Central memory CD8-positive, alpha-beta T cell (primary cell): ENCODE measurements at regions not wholly inside any gene's neighbourhood (a gene's known extent, or its start where the extent isn't known, plus 50 kb on each side); places are given as distances from the start of the nearest gene placed in this dataset.

Experiments used
- ATAC-seq: fragments of 150-1000 bp; cut with Tn5 transposase; replicated peaks from 2 replicates; pipeline ENCODE4 v1.10.0; 2022; ENCODE audit warnings: mild to moderate bottlenecking, moderate FRiP score, moderate number of reproducible peaks; ENCODE audit not compliant: poor library complexity, severe bottlenecking; ENCODE audit errors: extremely low read depth
- DNase-seq, 2 donors: peaks; one replicate each; pipeline ENCODE4 v3.0.0; 2021; ENCODE audit warnings: low spot score in 2 of 2
- H3K27ac Mint-ChIP-seq: one replicate; pipeline ENCODE4 v1.8.0; 2022; ENCODE audit warnings: low read depth, mild to moderate bottlenecking, moderate library complexity, mixed read lengths
- H3K27me3 Mint-ChIP-seq: one replicate; pipeline ENCODE4 v1.8.0; 2022; ENCODE audit warnings: mixed read lengths
- H3K36me3 Mint-ChIP-seq: one replicate; pipeline ENCODE4 v1.8.0; 2022; ENCODE audit warnings: mild to moderate bottlenecking, moderate library complexity, mixed read lengths; ENCODE audit not compliant: insufficient read depth
- H3K4me1 Mint-ChIP-seq: one replicate; pipeline ENCODE4 v1.8.0; 2022; ENCODE audit warnings: mixed read lengths
- H3K4me3 Mint-ChIP-seq: one replicate; pipeline ENCODE4 v1.8.0; 2022; ENCODE audit warnings: mild to moderate bottlenecking, moderate library complexity, mixed read lengths
- H3K9me3 Mint-ChIP-seq: one replicate; pipeline ENCODE4 v1.8.0; 2022; ENCODE audit warnings: mixed read lengths

- DNase-seq (no peak), ATAC-seq (no peak)
- H3K4me3 Mint-ChIP-seq: no peak overlapping the region
- no peaks in the 10 kb centered on the region for H3K27me3 Mint-ChIP-seq
- peaks cover 6% of the 10 kb centered on the region for H3K9me3 Mint-ChIP-seq
- no peaks in the 10 kb centered on the region for H3K36me3 Mint-ChIP-seq
- H3K27ac Mint-ChIP-seq: no peak overlapping the region
- no peaks in the 10 kb centered on the region for H3K4me1 Mint-ChIP-seq
Observed at GRCh38 chr7:125670926-125671572, 741.4 kb upstream of the POT1 start.

- ATAC-seq: no peak
- H3K36me3 Mint-ChIP-seq: no peaks in the 10 kb centered on the region
- no peak for DNase-seq
- no peak overlapping the region for H3K27ac Mint-ChIP-seq
- H3K4me1 Mint-ChIP-seq: no peaks in the 10 kb centered on the region
- no peak overlapping the region for H3K4me3 Mint-ChIP-seq
- no peaks in the 10 kb centered on the region for H3K27me3 Mint-ChIP-seq
- H3K9me3 Mint-ChIP-seq: peaks cover 9% of the 10 kb centered on the region
Observed at GRCh38 chr7:125668321-125668993, 738.8 kb upstream of the POT1 start.

GRCh38 chr7:125664625-125665024 lies 735.0 kb upstream of the POT1 start:
- no peaks in the 10 kb centered on the region for H3K27me3 Mint-ChIP-seq
- no peaks in the 10 kb centered on the region for H3K36me3 Mint-ChIP-seq
- no peaks in the 10 kb centered on the region for H3K4me1 Mint-ChIP-seq
- H3K27ac Mint-ChIP-seq: no peak overlapping the region
- H3K9me3 Mint-ChIP-seq: peaks cover 19% of the 10 kb centered on the region
- DNase-seq: no peak
- no peak for ATAC-seq
- no peak overlapping the region for H3K4me3 Mint-ChIP-seq

- DNase-seq: no peak
- Mint-ChIP-seq H3K27ac (no peak overlapping the region), H3K9me3 (peaks cover 19% of the 10 kb centered on the region), H3K4me1 (no peaks in the 10 kb centered on the region), H3K27me3 (no peaks in the 10 kb centered on the region), H3K4me3 (no peak overlapping the region), H3K36me3 (no peaks in the 10 kb centered on the region)
- no peak for ATAC-seq
Observed at GRCh38 chr7:125663961-125664360, 734.3 kb upstream of the POT1 start.

GRCh38 chr7:125661677-125662076 lies 732.1 kb upstream of the POT1 start:
- ATAC-seq (no peak), DNase-seq (no peak)
- peaks cover 20% of the 10 kb centered on the region for H3K9me3 Mint-ChIP-seq
- no peak overlapping the region for H3K27ac Mint-ChIP-seq
- no peak overlapping the region for H3K4me3 Mint-ChIP-seq
- H3K27me3 Mint-ChIP-seq: no peaks in the 10 kb centered on the region
- no peaks in the 10 kb centered on the region for H3K36me3 Mint-ChIP-seq
- H3K4me1 Mint-ChIP-seq: no peaks in the 10 kb centered on the region

GRCh38 chr7:125661006-125661405 lies 731.4 kb upstream of the POT1 start:
- H3K4me3 Mint-ChIP-seq: no peak overlapping the region
- no peak for ATAC-seq
- H3K9me3 Mint-ChIP-seq: peaks cover 20% of the 10 kb centered on the region
- no peaks in the 10 kb centered on the region for H3K36me3 Mint-ChIP-seq
- no peaks in the 10 kb centered on the region for H3K4me1 Mint-ChIP-seq
- H3K27me3 Mint-ChIP-seq: no peaks in the 10 kb centered on the region
- no peak for DNase-seq
- no peak overlapping the region for H3K27ac Mint-ChIP-seq

GRCh38 chr7:125654076-125654475 lies 724.5 kb upstream of the POT1 start:
- no peaks in the 10 kb centered on the region for H3K27me3 Mint-ChIP-seq
- DNase-seq (no peak), ATAC-seq (no peak)
- H3K9me3 Mint-ChIP-seq: peaks cover 19% of the 10 kb centered on the region
- no peaks in the 10 kb centered on the region for H3K36me3 Mint-ChIP-seq
- no peak overlapping the region for H3K27ac Mint-ChIP-seq
- H3K4me1 Mint-ChIP-seq: no peaks in the 10 kb centered on the region
- no peak overlapping the region for H3K4me3 Mint-ChIP-seq

- H3K4me1 Mint-ChIP-seq: no peaks in the 10 kb centered on the region
- H3K27me3 Mint-ChIP-seq: no peaks in the 10 kb centered on the region
- ATAC-seq: no peak
- H3K36me3 Mint-ChIP-seq: no peaks in the 10 kb centered on the region
- H3K27ac Mint-ChIP-seq: no peak overlapping the region
- H3K4me3 Mint-ChIP-seq: no peak overlapping the region
- no peak for DNase-seq
- peaks cover 25% of the 10 kb centered on the region for H3K9me3 Mint-ChIP-seq
Observed at GRCh38 chr7:125651823-125652528, 722.4 kb upstream of the POT1 start.

- no peak for ATAC-seq
- Mint-ChIP-seq H3K4me3 (no peak overlapping the region), H3K9me3 (peaks cover 25% of the 10 kb centered on the region), H3K27me3 (no peaks in the 10 kb centered on the region), H3K27ac (no peak overlapping the region), H3K36me3 (no peaks in the 10 kb centered on the region), H3K4me1 (no peaks in the 10 kb centered on the region)
- DNase-seq: no peak
Observed at GRCh38 chr7:125648543-125648942, 718.9 kb upstream of the POT1 start.

GRCh38 chr7:125645770-125646169 lies 716.1 kb upstream of the POT1 start:
- DNase-seq (no peak), ATAC-seq (no peak)
- no peaks in the 10 kb centered on the region for H3K4me1 Mint-ChIP-seq
- no peak overlapping the region for H3K4me3 Mint-ChIP-seq
- no peaks in the 10 kb centered on the region for H3K36me3 Mint-ChIP-seq
- H3K27me3 Mint-ChIP-seq: no peaks in the 10 kb centered on the region
- H3K27ac Mint-ChIP-seq: no peak overlapping the region
- H3K9me3 Mint-ChIP-seq: peaks cover 22% of the 10 kb centered on the region

- no peaks in the 10 kb centered on the region for H3K4me1 Mint-ChIP-seq
- H3K4me3 Mint-ChIP-seq: no peak overlapping the region
- no peak overlapping the region for H3K27ac Mint-ChIP-seq
- no peaks in the 10 kb centered on the region for H3K27me3 Mint-ChIP-seq
- no peak for DNase-seq
- peaks cover 22% of the 10 kb centered on the region for H3K9me3 Mint-ChIP-seq
- ATAC-seq: no peak
- no peaks in the 10 kb centered on the region for H3K36me3 Mint-ChIP-seq
Observed at GRCh38 chr7:125644109-125644508, 714.5 kb upstream of the POT1 start.

- Mint-ChIP-seq H3K4me3 (no peak overlapping the region), H3K4me1 (no peaks in the 10 kb centered on the region), H3K36me3 (no peaks in the 10 kb centered on the region), H3K9me3 (peaks cover 17% of the 10 kb centered on the region), H3K27me3 (no peaks in the 10 kb centered on the region), H3K27ac (no peak overlapping the region)
- no peak for DNase-seq
- ATAC-seq: no peak
Observed at GRCh38 chr7:125643302-125643701, 713.7 kb upstream of the POT1 start.

- Mint-ChIP-seq H3K27me3 (no peaks in the 10 kb centered on the region), H3K4me1 (no peaks in the 10 kb centered on the region), H3K4me3 (no peak overlapping the region), H3K27ac (no peak overlapping the region), H3K9me3 (peaks cover 17% of the 10 kb centered on the region), H3K36me3 (no peaks in the 10 kb centered on the region)
- ATAC-seq (no peak), DNase-seq (no peak)
Observed at GRCh38 chr7:125641884-125642283, 712.3 kb upstream of the POT1 start.
